COLO829 (cell line): ENCODE measurements at regions not wholly inside any gene's neighbourhood (a gene's known extent, or its start where the extent isn't known, plus 50 kb on each side); places are given as distances from the start of the nearest gene placed in this dataset.

ENCODE experiments used
- DNase-seq: peaks from one replicate; pipeline ENCODE4 v3.0.0; 2012; ENCODE audit warnings: low spot score

DNA sequence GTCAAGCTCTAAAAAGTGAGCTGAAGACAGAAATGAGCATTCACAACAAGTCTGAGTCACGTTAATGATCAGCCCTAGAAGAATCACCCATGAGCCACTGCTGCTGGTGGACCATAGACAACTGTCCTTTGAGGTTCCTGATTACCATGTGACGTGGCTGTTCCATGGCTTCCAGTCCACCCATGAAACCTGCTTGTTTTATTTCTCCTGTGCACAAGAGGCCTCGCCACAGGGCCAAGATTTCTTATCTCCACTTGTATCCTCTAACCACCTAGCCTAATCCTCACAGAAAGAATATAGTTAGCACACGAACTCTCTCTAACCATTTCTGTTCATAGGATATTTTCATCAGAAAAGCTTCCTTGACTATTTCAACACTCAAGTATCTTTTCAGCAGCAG lies 242.7 kb downstream of the MREG start:
- DNase-seq = no peak

DNA sequence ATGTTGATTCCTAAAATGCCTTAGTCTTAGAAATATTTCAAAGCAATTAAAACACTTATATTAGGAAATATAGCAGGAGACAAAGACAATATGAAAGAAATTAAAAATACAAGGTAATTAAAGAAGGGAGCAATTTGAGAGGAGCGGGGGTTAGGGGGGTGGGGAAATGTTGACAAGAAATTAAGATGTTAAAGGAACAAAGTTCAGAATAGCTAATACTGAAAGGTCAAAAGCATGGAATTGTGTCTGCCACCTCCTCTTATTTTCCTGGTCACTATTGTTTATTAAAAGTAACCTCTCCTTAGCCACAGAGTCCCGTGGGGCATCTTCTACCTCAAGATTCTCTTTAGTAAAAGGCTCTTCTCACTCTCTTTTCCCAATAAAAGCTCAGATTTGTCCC lies 244.1 kb downstream of the MREG start:
- no peak for DNase-seq

DNA sequence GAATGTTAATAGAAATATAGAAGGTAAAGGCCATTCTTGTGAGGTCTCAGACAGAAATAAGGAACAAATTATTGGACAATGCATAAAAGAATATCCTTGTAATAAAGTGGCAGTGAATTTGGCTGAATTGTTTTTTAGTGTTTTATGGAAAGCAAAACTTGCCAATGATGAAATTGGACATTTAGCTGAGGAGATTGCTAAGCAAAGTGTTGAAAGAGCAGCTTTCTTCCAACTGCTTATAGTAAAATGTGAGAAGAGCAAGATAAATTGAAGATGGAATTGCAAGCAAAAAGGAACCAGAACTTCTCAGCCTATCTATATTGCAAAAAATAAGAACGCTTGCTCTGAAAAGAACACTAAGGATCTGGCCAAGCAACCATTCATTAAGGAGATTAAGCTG lies 245.7 kb downstream of the MREG start:
- DNase-seq = no peak

DNA sequence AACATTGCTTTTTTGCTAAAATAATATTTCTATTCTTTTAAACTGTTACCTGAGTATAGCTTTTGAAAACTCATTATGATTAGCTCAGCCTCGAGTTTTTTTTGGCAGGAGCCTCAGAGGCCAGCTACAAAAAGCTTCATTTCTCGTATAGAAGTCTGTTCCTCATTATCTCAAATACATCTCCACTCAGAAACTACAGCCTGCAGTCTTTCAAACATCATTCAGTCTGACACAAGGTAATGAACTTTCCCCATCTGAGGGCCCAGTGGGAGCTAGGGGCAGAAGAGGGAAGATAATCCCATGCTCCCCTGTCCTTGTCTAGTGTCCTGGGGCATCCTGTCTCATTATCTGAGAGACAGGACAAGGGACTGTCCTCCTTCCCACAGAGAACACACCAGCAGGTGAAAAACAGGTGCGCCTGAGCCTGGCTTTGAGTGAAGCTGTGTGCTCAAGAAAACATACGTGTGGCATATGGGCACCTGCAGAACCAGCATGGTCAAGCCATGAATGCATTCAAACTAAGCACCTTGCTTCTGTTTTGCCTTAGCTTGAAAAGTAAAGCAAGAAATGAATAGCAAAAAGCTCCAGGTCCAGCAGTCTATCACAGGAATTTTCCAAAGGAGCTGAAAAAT lies 247.5 kb downstream of the MREG start:
- DNase-seq = no peak

DNA sequence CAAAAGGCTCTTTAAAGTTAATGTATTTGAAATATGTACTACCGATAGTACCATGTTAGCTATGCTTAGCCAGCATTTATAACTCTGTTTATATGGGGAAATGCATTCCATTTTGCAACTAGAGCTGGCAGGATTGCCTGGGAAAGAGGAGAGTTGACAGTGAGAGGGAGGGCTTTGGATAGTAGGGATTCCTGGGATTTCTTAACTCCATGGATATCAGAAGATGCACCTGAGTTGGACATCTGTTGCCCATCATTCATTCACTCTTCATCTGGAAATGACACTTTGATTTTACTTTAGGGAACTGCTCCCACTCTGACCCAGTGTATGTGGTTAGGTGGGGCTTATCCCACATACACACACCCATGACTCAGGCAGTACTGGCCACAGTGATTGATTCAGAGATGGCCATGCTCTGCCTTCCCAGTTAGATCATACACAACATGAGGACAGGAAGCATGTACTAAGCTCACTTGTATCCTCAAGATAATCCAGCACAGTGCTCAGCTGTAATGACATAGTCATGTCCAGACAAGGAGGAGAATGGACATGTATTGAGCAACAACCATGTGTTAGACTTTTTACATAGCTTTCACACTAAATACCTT lies 248.8 kb downstream of the MREG start:
- DNase-seq = no peak

DNA sequence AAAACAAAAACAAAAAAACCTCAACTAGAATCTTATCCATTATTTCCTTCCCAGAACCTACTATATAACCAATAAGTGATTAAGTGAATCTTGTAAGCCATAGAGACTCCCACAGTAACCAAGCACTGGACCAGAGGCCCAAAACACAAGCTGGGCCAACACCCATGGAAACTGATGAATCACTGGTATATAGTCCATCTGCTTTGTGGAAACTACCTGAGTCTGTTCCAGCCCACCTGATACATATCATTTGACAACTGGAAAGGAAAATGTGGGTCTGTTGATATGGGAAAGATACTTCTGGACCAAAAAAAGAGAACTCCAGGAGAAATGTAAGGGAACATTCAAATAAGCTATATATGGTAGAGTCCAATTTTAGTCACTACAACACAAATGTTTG lies 252.8 kb downstream of the MREG start:
- no peak for DNase-seq

DNA sequence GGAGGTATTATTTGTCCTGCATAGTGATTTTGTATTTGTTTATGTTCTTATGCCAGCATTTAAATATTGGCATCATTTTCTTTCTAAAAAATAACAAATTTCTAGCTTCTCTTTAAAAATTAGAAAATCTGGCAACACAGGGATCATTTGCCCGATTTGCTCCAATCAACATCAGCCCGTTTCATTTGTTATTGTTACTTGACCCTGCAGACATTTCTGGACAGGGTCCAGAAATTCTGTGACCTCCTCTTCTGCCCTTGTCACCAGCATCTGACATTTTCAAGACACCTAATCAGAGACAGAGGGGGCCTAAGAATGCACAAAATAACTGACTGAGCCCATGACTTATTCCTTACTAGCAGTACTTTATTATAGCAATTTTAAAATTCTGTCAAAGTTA lies 253.3 kb downstream of the MREG start:
- no peak for DNase-seq

DNA sequence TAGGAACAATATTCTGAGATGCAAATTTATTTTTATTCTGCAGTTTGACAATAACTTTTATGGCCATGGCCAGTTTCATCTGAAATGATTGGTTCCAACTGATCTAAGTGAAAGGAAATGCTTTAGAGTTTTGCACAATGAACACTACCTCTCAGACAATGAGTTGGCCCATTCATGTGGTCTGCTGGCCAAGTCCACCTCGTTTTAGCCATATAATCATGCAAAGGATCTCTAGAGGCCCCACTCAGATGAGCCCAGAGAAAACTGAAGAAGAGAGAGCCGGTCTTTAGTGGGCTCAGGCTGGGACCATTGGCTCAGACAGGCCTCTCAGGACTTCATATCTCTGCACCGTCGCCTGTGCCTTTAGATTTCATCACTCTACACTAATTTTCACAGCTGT lies 254.7 kb downstream of the MREG start:
- DNase-seq = no peak

DNA sequence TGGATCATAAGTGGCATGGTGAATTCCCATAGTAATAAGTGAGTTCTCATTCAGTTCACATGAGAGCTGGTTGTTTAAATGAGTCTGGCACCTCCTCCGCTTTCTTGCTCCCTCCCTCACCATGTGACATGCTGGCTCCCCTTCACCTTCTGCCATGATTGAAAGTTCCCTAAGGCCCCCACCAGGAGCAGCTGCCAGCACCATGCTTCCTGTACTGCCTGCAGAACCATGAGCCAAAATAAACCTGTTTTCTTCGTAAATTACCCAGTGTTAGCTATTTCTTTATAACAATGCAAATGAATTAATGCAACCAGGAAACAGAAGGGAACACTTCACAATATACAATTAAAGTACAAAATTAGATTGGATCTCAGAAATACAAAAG lies 257.0 kb downstream of the MREG start:
- DNase-seq = no peak

DNA sequence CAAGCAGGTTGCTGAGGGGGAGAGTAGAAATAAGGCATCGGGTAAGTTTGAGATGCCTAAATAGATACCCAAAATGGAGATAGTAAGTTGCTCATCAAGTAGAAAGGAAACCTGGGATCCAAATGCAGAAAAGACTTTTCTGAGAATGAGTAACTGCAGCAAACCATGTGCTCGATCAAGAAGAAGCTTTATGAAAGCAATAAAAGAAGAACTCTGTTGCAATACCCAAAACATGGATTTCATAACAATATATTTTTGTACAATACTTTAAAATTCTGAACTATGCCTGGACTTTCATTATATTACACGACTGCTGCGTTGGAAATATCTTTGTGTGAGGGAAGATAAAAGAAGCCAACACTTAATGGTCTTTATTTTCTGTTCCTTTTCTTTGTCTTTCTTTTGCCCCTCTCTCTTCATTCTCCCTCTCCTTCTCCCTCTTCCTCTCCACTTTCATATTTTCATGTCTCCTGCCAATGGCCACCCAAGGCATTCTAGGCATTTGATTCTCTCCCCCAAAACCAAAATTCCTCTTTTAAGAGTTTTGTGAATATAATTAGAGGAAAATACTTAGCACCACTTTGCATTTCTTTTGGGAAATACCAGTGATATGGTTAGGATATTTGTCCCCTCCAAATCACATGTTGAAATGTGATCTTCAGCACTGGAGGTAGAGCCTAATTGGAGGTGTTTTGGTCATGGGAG lies 257.6 kb downstream of the MREG start:
- DNase-seq = no peak

DNA sequence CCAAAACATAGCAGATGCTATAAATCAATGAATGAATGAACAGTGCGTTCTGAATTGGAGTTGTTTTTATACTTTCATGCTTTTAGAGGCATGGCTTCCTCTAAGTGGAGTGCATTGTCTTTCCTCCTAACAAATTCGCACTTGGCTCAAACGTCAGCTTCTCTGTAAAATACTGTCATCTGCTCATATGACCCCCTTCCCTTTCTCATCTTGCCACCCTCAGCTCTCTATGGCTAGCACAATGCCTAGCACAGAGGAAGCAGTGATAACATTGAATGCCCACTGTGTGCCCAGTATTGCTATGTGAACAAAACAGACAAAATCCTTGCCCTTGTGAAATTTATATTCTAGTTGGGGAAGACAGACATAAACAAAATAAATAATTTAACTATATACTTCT lies 258.8 kb downstream of the MREG start:
- DNase-seq = no peak

DNA sequence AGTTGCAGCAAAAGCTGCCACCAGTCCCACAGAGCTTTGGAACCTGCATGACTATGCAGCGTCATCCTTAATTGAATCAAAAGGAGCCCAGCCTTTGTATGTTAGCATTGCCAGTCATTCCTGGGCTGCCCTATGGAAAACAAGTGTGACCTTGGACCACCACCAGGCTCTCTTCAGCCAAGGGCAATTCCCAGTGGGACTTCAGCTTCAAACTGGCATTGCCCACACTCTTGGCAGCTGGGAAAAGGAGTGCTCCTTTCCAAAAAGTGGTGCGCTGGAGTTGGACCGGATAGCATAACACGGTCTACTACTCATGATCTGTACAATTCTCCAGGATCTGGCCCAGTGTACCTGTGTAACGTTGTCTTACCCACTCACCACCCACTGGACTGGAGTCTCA lies 259.5 kb downstream of the MREG start:
- no peak for DNase-seq

DNA sequence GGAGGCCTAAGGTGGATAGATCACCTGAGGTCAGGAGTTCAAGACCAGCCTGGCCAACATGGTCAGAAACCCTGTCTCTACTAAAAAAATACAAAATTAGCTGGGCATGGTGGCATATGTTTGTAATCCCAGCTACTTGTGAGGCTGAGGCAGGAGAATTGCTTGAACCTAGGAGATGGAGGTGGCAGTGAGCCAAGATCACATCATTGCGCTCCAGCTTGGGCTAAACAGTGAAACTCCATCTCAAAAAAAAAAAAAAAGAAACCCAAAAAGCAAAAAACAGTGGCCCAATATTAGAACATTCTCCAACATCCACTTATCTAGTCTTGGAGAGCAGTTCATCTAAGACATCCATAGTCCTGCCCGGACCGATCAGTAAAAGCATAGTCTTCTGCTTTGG lies 260.4 kb downstream of the MREG start:
- DNase-seq = no peak

DNA sequence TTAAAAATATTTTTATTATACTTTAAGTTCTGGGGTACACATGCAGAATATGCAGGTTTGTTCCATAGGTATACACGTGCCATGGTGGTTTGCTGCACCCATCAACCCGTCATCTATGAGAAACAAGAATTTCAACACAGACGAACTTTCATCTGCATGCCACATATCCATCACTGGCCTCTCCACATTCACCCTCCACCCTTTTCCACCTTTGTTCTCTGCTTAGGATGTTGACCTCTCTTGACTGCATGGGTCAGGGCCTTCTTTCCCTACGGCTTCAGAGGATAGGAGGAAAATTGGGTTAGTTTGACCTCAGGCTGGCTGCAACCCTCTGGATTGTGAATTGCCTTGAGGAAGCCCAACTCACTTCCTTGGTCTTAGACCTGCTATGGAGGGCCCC lies 260.9 kb downstream of the MREG start:
- DNase-seq = no peak

DNA sequence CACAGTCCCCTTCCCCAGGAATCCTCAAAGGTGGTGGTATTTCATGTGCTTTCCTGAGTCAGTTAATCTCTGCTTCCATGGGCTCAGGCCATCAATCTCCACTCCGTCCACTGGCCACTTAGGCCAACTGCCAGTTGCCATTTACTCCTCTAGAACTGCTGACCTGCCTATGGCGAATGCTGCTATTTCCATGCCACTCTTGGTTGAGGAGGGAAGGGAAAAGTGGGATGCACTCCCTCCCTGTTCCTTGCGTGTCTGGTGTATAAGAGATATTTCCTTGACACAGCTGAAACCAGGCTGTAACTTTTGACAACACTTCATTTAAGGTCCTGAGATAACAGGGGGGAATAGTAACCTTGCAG lies 261.5 kb downstream of the MREG start:
- DNase-seq = no peak

DNA sequence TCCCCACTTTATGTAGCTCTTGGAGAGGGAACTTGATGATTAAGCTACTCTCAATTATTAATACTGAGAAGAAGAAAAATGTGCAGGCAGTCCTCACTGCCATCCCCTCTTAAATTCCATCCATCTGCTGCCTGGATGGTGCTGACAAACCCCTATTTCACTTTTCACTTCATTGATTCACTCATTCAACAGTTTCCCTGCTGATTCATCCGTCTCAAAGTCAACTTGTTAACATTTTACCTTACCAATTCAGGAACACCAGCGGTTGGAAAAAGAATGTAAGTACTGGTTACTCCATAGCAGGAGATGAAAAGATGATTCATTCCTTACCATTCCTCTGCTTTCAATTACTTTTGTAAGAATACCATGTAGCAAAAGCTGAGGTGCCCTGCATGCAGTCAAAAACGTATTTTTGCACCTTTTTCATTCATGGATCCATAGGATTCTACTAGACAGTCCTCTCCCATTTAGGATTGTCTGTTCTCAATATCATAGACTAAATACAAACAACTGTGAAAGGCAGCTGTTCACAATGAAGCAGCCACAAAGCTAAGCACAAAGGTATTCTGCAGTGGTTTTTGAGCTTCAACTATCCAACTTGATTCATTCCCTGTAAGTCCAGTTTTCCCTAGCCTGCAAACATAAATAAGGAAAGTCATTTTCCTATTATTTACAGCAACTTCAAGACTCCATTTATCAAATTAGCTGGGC lies 262.0 kb downstream of the MREG start:
- no peak for DNase-seq

DNA sequence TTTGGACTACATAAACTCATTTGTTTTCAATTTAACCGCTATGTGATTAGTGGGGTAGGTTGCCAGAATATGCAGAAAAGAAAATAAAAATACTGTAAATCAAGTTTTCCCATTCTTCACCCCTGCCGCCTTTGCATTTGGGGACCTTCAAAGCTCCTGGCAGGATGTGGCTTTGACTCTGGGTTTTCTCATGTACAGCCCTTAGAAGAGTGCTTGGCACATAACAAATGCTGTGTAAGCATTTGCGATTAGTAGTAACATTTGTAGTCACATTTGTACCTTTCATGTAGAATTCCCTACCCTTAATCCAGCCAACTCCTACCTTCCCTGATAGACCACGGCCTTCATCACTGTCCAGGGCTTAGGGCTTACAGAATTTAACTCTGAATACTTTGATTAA lies 262.6 kb downstream of the MREG start:
- no peak for DNase-seq

DNA sequence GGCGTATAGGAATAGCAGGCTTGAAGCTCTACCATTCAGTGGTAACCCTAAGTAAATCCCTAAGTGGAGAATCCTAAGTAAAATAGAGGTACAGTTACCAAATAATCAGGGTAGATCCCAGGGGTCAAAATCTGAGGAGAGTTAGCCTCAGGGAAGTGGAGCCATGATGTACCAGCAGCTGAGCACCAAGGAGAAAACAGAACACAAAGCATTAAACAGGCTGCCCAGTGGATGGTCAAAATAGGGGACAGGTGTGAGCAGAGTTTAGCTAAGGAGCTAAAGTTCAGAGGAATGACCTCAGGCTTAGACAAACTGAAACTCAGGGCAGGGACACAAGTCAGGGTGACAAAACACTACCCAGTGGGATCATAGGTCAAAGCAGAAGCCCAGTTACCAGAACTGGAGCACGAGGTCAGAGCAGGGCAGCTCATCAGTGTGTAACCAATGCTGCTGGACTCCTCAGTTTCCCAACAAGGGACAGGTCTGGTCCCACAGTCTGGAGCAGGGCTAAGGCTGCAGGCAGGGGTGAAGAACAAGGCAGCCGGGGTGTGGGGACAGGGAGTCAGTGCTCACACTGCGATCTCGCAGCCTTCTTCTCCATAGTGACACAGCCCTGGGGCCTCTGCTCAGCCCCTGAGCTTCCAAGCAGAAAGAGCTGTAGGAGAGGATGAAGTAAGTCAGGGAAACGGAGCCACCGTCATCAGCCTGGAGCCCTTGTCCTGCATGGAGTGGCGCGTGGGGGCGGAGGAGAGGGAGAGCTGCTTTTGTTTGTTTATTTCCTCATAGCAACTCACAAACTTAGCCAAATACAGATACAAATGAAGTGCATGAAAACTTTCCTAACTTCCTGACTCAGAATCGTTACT lies 264.0 kb downstream of the MREG start:
- DNase-seq = no peak

DNA sequence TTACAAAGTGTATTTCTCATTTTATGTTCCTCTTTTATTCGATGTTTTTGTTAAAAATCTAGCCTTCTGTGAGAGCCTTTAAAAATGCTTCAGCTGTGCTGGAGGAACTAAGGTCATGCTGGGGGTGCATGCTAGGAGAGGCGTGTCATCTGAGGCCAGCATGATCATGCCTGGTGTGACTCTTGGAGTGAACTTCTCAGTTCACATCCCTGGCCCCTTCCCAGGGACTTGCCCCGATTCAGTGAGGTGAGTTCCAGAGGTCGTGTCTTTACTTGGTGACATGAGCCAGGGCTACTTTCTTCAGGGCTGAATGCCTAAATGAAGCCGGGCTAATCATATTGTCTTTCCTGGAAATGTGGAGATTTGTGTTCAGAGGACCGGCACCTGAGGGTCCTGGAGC lies 264.9 kb downstream of the MREG start:
- DNase-seq = no peak

DNA sequence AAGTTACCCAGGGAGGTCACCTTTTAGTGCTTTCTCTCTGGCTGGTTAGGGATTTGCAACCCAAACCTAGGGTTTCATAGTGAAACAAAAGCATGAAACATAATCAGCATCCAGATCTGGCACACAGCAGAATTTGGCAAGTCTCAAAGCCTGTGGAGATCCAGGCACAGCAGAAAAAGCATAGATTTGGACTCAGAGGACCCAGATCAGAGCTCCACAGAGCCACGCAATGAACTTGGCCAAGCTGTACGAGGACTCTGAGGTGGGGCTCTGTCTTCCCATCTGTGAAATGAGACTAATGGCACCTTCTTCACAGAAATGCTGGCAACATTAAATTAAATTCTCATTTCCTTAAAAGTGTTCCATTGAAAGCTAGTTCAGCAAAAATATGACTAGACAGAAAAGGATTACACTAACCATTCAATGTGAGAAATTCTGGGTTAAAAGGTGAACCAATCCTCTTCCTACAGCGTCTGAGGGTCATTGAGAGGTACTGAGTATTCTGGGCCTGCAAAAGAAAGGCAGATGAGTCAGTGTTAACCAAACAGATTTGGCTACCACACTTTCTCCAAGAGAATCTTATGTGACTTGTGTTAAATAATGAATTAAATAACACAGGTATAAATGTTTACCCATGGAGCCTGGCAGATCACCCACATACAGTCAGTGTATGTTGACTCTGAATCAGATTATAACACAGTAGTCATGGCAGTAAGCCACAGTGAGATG lies 266.3 kb downstream of the MREG start:
- no peak for DNase-seq

DNA sequence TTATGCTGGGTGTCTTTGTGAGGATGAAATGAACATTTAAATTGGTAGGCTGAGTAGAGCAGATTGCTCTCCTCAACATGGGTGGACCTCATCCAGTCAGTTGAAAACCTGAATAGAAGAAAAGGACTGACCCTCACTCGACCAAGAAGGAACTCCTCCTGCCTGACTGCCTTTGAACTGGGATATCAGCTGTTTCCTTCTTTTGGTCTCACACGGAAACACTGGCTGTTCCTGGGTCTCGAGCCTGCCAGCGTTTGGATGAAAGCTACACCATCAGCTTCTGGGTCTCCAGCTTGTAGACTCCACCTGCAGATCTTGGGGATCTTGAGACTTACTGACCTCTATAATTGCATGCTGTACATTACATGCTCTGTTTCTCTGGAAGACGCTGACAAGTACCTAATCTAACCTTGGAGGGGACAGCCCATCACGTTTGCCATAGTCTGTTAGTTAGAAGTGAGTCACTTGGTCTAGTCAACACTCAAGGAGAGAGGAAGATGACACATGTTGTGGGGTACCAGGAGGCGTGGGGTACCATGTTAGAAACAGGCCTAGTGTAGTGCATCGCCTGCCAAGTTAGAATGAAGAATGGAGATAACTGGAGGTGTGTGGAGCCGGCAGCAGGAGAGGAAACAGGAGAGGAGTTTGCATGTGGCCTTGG lies 267.0 kb downstream of the MREG start:
- DNase-seq = no peak
